Breast epithelium (tissue), 4 donors: ENCODE measurements at regions not wholly inside any gene's neighbourhood (a gene's known extent, or its start where the extent isn't known, plus 50 kb on each side); places are given as distances from the start of the nearest gene placed in this dataset.
"Not testable (repeated sequence)": the region's sequence is repeated elsewhere in the genome, so short reads cannot be mapped to it uniquely, and the experiment has no call there.

Experiments
- DNase-seq, 2 donors: peaks; one replicate each; pipeline ENCODE4 v3.0.0-alpha.2; 2019; ENCODE audit warnings: low spot score in 2 of 2
- H3K27ac ChIP-seq, 2 donors: fragments of 200-600 bp; sonication (generic) in 1 of 2; one replicate each; pipeline ENCODE4 v1.5.1; 2016 to 2019; ENCODE audit warnings: mild to moderate bottlenecking in 1 of 2
- H3K27me3 ChIP-seq, 2 donors: fragments of 200-600 bp; sonication (generic) in 1 of 2; one replicate each; pipeline versions ENCODE4 v1.5.1 to v1.6.0; 2017 to 2019; ENCODE audit warnings: control low read depth in 1 of 2, mild to moderate bottlenecking in 1 of 2
- H3K36me3 ChIP-seq: fragments of 200-600 bp; one replicate; pipeline ENCODE4 v1.5.1; 2019
- H3K4me1 ChIP-seq, 2 donors: fragments of 200-600 bp; sonication (generic); one replicate each; pipeline ENCODE4 v1.5.1; 2016 to 2019; ENCODE audit warnings: control low read depth in 1 of 2
- H3K4me3 ChIP-seq, 3 donors: fragments of 200-600 bp; sonication (generic); 1 replicate in 2 of 3; 2 replicates in 1 of 3; pipeline ENCODE4 v1.5.1; 2016 to 2019; ENCODE audit warnings: mild to moderate bottlenecking in 3 of 3, moderate library complexity in 2 of 3
- H3K9me3 ChIP-seq, 2 donors: fragments of 200-600 bp; sonication (generic) in 1 of 2; one replicate each; pipeline ENCODE4 v1.5.1; 2016 to 2019; ENCODE audit warnings: control low read depth in 1 of 2
- CTCF ChIP-seq, 3 donors: fragments of 450-650 bp; IDR thresholded peaks; one replicate each; pipeline ENCODE4 v1.5.1; 2016 to 2017; ENCODE audit warnings: antibody characterized with exemption in 3 of 3, mild to moderate bottlenecking in 3 of 3, moderate library complexity in 3 of 3
- POLR2A ChIP-seq: fragments of 450-650 bp; IDR thresholded peaks from one replicate; pipeline ENCODE4 v1.6.1; 2016; ENCODE audit warnings: antibody characterized with exemption, mild to moderate bottlenecking, moderate library complexity
- POLR2AphosphoS5 ChIP-seq, 3 donors: sonication (generic); formaldehyde crosslinking; IDR thresholded peaks; one replicate each; pipeline ENCODE4 v1.6.1; 2017; ENCODE audit warnings: antibody characterized with exemption in 3 of 3
- intact Hi-C: fragments of 100-400 bp; cut with DNase I; formaldehyde crosslinking; loops from one replicate; pipeline ENCODE4 v1.15.1; 2023; ENCODE audit warnings: low total_unique reads

DNA sequence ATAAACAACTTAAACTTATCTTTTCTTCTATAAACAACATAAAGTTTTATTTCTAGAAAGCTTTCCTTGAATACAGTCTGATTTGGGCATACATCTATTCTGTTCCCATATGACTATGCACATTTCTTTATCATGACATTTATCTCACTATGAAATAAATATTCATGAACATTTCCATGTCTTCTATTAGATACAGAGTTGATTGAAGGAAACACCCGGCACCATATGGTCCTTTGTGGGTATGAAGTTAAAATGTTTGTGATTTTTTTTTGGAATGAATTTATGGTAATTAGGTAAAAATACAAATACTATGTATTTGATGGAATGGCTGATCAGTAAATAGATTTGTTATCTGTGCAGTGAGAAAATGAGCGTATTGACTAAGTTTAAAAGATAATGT lies 1209.8 kb upstream of the ACO1 start:
- TF ChIP-seq POLR2A = no peak
- TF ChIP-seq POLR2AphosphoS5 (IDR thresholded peaks at IDR 0.05) = no peak
- no peak for TF ChIP-seq CTCF (IDR thresholded peaks at IDR 0.05)

DNA sequence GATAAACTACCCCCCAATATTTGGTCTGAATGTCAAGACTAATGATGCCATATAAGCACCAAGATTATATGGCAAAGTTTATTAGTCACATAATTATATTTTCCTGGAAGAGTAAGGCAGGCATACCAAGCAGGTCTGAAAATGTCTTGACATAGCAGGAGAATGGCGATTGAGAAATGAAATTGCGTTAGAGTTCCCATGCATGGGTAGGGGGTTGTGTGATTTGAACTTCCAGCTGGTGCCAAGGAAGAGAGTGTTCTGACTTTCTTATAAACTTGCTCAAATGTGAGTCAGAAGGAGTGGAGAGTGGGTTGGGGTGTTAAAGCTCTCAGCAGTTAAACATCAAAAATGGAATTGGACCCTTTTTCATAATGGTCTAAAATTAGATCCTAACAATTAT lies 1200.6 kb upstream of the ACO1 start:
- Histone ChIP-seq H3K4me3 (no peak overlapping the region), H3K9me3 (no peaks in the 10 kb centered on the region), H3K4me1 (no peaks in the 10 kb centered on the region), H3K36me3 (no peaks in the 10 kb centered on the region), H3K27ac (no peak overlapping the region), H3K27me3 (no peaks in the 10 kb centered on the region)
- DNase-seq = no peak
- TF ChIP-seq POLR2A (no peak), POLR2AphosphoS5 (IDR thresholded peaks at IDR 0.05) (no peak), CTCF (IDR thresholded peaks at IDR 0.05) (no peak)
- intact Hi-C loops = no loop called here

More for the DNA sequence above, 1209.8 kb upstream of the ACO1 start:
- H3K27ac ChIP-seq = no peak overlapping the region
- no peaks in the 10 kb centered on the region for H3K36me3 ChIP-seq
- H3K4me3 ChIP-seq = no peak overlapping the region
- H3K27me3 ChIP-seq = no peaks in the 10 kb centered on the region
- H3K9me3 ChIP-seq = no peaks in the 10 kb centered on the region
- intact Hi-C loops = no loop called here
- H3K4me1 ChIP-seq = no peaks in the 10 kb centered on the region
- DNase-seq = no peak

DNA sequence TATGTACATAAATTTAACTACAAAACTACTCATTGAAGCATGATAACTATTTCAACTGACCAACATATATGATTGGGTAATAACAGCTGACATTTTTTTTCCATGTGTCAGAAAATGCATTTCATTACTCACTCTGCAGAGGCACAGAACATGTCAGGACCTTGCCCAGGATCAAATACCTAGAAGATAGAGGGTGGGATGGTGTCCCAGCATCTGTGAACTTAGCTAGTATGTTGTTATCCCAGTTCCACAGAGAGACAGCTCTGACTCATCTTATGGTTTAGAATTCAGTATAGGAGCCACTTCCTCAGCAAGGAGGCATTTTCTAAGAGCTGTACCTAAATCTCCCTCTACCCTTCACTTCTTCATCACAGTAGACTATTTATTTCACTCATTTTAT lies 1198.6 kb upstream of the ACO1 start:
- DNase-seq = no peak
- Histone ChIP-seq H3K36me3 (no peaks in the 10 kb centered on the region), H3K27me3 (no peaks in the 10 kb centered on the region), H3K4me1 (no peaks in the 10 kb centered on the region), H3K9me3 (no peaks in the 10 kb centered on the region), H3K27ac (no peak overlapping the region), H3K4me3 (no peak overlapping the region)
- no peak for TF ChIP-seq CTCF (IDR thresholded peaks at IDR 0.05)
- TF ChIP-seq POLR2AphosphoS5 (IDR thresholded peaks at IDR 0.05) = no peak
- no peak for TF ChIP-seq POLR2A
- intact Hi-C loops = no loop called here

GRCh38 chr9:31188496-31188895 lies 1195.9 kb upstream of the ACO1 start:
- intact Hi-C loops = no loop called here
- Histone ChIP-seq H3K4me1 (no peaks in the 10 kb centered on the region), H3K27me3 (no peaks in the 10 kb centered on the region), H3K9me3 (no peaks in the 10 kb centered on the region), H3K36me3 (no peaks in the 10 kb centered on the region), H3K27ac (no peak overlapping the region), H3K4me3 (no peak overlapping the region)
- DNase-seq = no peak
- TF ChIP-seq POLR2AphosphoS5 (IDR thresholded peaks at IDR 0.05) (no peak), POLR2A (no peak), CTCF (IDR thresholded peaks at IDR 0.05) (no peak)

GRCh38 chr9:31210978-31211570 lies 1173.4 kb upstream of the ACO1 start:
- H3K27ac ChIP-seq = no peak overlapping the region
- H3K4me1 ChIP-seq = no peaks in the 10 kb centered on the region
- H3K36me3 ChIP-seq = no peaks in the 10 kb centered on the region
- H3K4me3 ChIP-seq = no peak overlapping the region
- intact Hi-C loops = no loop called here
- no peak for TF ChIP-seq POLR2AphosphoS5 (IDR thresholded peaks at IDR 0.05)
- no peak for TF ChIP-seq CTCF (IDR thresholded peaks at IDR 0.05)
- no peak for TF ChIP-seq POLR2A
- H3K9me3 ChIP-seq = no peaks in the 10 kb centered on the region
- no peak for DNase-seq
- H3K27me3 ChIP-seq = no peaks in the 10 kb centered on the region

GRCh38 chr9:31229976-31230375 lies 1154.5 kb upstream of the ACO1 start:
- H3K9me3 ChIP-seq, H3K27me3 ChIP-seq, intact Hi-C loops, DNase-seq, H3K36me3 ChIP-seq, H3K4me3 ChIP-seq, H3K4me1 ChIP-seq, H3K27ac ChIP-seq: not testable (repeated sequence)
